HG03159 (cell line): ENCODE measurements at regions not wholly inside any gene's neighbourhood (a gene's known extent, or its start where the extent isn't known, plus 50 kb on each side); places are given as distances from the start of the nearest gene placed in this dataset.
"Not testable (repeated sequence)": the region's sequence is repeated elsewhere in the genome, so short reads cannot be mapped to it uniquely, and the experiment has no call there.

ENCODE experiments used
- ATAC-seq: cut with Tn5 transposase; IDR thresholded peaks from one replicate; pipeline ENCODE4 v1.9.1; 2021; ENCODE audit warnings: mild to moderate bottlenecking, moderate library complexity; ENCODE audit not compliant: unreplicated experiment

DNA sequence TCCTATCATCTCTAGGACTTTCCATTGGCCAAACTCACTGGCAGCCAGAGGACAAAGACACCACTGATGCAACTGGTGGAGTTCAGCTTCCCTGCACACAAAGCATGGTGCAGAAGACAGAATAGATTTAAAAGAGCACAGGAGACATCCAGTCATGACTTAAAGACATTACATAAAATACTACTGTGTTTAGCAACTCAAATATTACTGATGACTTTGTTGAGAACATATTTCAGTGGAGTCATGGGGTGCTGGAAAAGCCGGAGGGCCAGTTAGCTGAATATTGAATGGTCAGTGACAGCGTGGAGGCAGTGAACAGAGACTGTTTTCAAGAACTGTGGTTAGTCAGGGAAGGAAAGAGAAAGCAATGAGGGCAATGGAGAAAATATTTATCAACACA, 296.3 kb upstream of the NRP1 start:
- no peak for ATAC-seq

DNA sequence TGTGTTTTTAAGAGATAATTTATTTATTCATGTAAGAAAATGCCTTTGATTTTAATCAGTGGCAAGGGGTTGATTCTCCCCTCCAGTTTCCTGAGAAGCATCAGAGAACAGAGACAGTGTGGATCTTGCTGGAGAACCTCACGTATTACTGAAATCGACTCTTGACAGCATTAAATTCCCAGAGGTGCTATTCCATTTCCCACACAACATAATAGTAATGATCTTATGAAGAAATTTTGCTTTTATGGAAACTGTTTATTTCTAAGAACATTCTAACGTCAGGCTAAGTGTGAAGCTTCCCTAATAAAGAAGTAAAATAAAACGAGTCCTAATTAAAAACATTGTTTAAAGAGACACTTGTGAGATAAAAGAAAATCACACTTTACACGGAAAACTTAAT, 293.1 kb upstream of the NRP1 start:
- ATAC-seq, result no peak

DNA sequence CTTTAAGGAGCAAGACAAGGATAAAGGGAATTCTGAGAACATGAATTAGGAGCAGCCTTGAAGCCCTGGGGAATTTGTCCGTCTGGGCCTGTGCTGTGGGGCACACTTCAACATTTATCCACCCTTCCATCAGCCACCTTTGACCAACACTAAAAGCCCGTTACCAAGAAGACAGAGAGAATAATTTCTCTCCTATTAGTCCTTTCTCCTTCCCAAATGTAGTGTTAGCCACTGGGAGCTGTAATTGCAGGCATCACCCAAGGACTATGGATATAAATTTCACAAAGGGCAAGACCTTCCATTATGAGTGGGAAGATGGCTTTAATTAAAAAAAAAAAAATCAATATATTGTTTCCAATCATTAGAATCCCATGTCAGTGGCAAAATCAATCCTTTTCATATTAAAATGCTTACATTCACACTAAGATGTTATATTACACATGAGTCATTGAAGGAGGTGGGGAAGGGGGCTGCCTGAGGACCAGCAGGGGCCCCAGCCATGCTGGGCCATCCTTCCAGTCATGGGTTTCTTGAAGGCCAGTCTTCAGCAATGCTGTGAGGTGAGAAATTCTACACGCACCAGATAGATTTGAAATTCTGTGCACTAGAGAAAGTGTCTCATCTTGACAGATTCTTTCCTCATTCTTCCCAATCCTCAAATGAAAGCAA, 292.5 kb upstream of the NRP1 start:
- ATAC-seq, result no peak

DNA sequence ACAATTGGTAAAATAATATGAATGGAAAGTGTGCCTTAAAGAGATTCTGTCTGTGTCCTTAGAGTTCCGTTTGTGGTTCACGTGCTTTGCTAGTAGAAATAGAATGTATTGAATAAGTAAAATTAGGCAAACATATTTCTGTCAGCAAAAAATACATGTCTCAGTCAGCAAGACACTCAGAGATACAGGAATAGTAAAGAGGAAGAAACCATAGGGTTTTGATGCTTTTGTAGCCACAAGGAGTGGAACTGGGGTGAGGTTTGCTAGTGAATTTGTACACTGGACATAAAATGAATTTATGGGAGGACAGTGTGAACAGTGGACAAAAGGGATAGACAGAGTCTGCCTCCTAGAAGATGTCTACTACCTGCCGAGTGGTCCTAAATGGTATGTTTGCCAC, 289.2 kb upstream of the NRP1 start:
- no peak for ATAC-seq

DNA sequence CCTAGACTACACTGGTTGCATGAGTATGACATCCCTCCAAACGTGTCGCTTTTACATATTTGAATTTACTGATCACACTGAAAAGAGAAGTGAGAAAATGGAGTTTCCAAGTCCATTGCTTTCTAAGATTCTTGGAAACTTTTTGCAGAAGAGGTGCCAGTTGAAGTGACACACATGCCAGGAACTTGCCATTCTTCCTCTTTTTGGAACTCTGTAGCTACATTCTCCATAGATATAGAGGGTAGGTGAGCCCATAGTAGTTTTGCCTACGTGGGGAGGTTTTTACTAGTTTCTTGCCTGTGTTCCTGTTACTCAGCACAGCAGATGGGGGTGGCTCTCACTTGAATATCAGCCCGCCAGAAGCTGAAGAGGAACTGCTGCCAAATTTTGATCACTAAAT, 286.6 kb upstream of the NRP1 start:
- ATAC-seq, result no peak

DNA sequence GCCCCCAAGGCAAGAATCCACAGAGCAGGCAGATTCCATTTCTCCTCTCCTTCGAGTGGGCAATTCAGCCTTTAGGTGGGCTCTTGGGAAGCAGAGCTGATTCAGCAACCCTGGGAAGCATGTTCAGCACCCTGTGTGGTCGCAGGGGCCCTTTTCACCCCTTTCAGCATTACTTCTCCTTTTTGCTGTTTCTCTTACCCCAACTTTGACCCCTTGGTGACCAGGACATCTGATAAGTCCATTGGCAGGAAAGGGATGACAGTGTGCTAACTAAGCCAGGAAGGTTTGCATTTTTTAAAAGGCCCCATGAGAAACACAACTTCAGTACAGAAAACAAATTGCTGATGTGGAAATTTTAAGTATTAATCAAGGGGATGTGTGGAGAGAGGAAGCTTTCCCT, 283.7 kb upstream of the NRP1 start:
- ATAC-seq, result no peak

DNA sequence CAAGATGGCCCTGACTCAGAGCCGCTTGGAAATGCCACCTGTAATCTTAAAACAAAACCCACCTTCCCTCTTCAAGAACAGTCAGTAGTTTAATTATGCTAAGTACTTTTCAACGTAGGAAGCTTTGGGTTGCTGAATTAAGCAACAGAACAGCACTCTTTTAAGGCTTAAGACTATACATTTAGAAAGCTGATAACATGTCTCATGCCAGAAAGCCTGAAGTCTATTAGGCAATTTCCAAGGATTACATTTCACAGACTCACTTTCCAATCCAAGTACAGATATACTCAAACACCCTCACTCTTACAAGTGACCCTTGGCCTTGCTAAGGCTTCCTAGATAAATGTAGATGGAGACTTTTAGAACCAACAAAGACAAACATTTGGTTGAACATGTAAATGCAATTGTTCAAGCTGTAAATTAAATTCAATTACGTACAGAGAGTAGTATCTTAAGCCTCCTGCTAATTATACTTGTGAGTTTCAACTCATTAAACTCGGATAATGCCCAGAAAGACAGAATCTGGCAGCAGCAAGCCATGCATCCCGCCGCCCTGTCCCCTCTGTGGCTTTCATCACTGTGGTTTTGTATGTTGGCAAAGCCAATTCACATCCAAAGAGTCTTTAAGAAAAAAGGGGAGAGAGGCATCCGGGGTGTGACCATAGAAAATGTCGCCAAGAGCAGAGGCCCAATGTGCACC, 283.1 kb upstream of the NRP1 start:
- no peak for ATAC-seq

DNA sequence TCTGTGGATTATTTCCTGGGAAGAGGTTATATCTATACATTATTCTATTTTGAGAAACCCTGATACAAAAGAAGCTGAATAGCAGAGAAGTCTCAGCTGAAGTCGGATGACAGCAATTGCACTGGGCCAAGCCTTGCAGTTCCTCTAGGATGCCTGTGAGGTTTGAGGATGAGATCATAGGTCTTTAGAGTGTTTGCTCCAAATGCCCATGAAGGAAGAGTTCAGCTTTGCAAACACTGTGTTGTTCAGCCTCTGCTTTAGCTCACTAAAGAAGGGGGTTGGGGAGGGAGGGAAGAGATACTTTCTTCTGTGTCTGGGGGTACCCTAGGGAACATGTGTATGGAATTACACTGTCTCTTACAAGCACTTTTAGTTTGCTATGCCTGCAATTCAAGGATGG, 282.5 kb upstream of the NRP1 start:
- no peak for ATAC-seq

DNA sequence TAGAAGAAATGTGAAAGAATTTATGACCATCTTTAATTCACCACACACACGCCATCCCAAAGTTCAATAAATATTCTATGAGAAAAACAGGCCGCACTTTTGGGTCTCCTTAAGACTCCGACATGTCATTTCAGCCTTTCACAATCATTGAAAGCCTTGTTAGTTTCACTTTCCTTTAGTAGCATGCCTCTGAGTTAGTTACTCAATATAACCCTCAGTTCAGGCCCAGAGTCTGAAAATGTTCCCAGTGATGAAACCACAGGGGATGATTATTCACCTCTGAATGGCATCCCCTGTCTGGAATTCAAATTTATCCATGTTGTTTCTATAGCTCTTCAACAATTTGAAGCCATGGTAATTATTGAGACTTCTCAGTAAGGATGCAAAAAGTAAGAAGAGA, 278.1 kb upstream of the NRP1 start:
- no peak for ATAC-seq

DNA sequence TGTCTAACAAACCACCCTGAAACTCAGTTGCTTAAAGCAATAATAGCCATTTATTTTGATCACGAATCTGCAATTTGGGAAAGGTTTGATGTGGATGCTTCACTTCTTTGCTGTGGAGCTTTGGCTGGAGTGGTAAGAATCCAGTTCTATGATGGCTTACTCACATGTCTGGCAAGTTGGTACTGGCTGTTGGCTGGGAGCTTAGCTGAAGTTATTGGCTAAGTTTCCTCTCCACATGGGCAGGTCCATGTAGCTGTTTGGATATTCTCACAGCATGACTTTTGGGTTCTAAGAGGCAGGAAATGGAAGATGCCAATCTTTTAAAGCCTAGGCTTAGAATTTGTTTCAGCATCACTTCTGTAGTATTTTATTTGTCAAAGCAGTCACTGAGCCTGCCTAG, 277.6 kb upstream of the NRP1 start:
- no peak for ATAC-seq

DNA sequence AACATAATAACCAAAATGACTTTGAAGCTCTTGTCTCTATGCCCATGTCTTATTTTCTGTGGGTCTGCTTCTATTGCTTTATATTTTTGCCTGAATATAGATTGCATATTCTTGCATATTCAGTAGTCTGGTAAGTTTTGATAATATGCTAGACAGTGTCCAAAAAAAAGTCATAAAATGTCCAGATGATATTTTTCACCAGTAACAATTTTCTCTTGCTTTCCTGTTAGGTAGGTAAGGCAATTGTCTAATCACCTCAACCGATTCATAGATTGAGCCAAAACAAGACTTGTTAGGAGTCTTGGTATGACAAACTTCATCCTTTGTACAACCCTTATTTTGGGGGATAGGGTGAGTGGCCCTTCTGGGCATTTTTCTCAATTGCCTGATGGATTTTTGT, 277.0 kb upstream of the NRP1 start:
- ATAC-seq, result no peak

DNA sequence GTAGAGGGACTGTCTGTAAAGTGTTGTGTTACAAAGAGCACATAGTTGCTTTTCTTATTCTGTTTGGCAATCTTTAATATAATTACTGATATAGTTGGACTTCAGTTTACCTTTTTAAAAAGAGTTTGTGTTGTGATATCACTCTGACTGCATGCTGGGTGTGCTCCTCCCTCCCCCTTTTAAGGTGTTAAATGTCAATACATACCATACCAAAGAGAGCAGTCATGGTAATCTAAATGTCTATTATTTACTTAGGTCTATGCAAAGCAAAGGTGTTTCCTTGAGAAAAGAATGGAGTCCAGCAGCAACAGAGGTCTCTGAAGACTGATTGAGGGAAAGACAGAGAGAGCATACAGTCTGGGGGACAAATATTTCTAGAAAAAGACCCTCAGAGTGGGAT, 275.1 kb upstream of the NRP1 start:
- no peak for ATAC-seq

DNA sequence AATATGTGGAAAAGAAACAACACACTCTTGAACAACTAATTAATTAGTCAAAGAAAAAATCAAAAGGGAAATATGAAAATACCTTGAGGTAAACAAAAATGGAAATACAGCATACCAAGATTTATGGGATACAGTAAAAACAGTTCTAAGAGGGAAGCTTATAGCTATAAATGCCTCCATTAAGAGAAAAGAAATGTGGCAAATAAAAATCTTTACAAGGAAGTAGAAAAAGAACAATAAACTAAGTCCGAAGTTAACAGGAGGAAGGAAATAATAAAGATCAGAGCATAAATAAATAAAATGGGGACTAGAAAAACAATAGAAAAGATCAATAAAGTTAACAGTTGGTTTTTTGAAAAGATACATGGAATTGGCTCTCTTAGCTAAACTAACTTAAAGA, 267.8 kb upstream of the NRP1 start:
- no peak for ATAC-seq

DNA sequence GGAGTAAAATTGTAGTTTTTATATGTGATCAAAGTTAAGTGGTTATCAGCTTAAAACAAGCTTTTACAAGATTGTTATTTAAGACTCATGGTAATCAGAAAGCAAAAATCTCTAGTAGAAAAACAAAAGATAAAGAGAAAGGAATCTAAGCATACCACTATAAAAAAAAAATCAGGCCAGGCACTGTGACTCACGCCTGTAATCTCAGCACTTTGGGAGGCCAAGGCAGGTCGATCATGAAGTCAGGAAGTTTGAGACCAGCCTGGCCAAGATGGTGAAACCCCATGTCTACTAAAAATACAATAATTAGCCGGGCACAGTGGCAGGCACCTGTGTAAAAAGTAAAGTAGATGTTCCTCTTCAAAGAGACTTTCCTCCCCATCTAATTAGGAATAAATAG, 265.9 kb upstream of the NRP1 start:
- ATAC-seq, result no peak

DNA sequence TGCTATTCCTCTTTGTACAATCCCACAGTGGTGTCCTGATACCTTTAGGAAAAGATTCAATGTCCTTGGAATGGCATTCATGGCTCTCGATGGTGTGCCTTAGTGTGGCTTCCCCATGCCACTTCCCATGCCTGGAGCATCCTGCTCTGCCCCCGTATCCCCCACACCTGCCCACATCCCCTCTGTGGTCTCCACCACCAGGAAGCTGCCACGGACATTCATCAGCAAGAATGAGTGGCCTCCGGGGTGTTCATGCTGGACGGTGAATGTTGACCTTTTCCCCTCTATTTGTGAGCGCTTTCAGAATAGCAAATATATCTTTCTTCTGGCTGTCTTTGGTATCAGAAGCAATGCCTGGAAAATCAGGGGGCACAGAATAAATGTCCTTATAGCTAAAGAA, 262.0 kb upstream of the NRP1 start:
- ATAC-seq, result no peak

DNA sequence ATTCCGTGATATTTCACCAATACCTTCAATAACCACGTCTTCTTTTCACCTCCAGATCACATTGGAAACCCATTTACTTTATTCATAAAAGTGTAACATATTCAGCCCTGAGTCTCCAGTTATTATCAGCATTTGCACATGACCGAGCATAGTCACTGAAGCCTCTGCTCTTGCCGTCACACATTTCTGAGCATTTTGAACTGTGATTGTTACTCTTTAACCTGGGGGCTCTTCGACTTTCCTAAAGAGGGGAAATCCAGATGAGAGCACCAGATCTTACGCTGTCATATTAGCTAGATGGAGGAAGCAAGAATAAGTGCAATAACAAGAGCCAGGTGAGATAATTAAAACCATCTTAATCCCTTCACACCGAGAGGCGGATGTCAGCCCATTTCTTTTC, 260.0 kb upstream of the NRP1 start:
- no peak for ATAC-seq

DNA sequence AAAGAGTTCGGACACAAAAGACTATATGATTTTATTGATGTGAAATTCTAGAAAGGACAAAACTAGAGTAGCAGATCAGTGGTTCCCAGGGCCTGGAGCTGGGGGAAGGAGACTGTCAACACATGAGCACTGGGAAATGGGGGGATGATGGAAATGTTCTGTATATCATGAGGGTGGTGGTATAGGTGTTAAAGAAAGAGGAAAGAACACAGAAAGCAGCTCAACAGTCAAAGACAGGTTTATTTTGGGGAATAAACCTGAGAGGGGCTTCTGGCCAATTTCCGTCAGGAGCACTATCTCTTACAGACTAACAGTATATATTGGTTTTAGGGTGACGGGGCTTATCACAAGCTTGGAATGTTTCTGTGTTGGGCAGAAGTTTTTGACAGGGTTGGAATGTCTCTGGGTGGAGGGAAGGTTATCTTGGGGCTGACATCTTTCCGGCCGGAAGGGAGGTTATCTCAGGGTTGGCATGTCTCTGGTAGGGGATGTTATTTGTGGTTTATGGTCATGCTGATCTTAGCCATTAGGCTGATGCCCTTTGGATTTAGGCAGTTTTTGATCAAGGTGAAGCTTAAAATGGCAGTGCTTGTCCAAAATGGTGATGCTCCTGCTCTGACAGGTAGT, 254.6 kb upstream of the NRP1 start:
- ATAC-seq, result no peak

DNA sequence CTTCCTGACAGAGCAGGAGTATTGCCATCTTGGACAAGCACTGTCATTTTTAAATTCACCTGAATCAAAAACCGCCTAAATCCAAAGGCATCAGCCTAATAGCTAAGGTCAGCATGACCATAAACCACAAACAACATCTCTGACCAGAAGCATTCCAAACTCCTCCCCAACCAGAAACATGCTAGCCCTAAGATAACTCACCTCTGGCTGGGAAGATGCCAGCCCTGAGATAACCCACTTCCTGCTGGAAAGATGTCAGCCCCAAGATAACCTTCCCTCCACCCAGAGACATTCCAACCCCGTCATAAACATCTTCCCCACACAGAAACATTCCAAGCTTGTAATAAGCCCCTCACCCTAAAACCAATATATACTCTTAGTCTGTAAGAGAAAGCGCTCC, 250.1 kb upstream of the NRP1 start:
- ATAC-seq, result not testable (repeated sequence)

DNA sequence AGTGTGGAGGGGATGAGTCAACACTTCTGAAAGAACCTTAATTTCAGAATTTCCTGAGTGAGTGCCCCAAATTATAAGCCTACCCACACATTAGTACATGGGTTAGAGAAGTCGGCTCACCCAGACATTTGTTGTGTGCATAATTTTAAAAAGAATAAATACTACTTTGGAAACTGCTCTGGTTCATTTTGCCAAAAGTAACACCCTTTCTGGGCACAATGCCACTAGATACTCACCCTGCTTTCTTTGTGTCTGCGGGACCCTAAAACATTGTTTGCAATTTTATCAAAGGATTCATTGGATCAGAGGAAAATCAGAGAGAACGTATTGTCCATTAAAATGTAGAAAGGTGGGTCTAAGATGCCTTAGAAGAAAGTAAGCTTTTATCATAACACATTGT, 245.5 kb upstream of the NRP1 start:
- no peak for ATAC-seq

DNA sequence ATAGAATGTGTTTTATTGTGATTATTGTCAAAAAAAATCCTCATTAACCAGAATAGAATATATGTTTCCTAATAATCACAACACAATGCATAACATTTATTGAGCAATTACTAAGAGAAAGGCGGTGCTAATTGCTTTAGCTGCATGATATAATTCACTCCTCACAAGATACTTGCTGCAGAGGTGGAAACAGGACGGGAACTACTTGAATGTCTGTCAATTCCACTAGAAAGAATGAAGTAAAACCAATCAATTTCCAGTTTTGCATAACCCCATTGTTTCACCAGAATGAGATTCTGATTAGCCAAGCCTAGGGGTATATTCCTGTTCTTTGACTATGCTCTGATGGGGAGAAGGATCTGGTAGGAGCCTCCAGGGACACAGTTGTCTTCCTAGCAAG, 239.1 kb upstream of the NRP1 start:
- ATAC-seq, result no peak

DNA sequence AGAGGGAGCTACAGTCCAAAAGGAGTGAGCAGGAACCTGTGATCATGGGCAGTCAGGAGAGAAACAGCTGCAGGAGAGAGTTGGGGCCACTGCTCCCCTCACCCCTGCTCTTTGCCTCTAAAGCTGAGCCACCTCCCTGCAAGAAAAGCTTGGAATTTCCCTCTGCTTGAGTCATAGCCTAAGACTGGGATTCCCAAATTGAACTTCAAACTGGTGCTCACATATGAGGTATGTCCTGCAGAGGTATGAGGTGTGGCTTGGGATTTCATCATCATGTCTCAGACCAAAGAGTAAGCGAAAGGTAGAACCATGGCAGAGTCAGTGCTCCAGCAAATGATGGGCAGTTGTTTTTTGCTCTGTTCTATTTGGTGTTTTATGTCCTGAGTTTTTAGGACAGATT, 237.1 kb upstream of the NRP1 start:
- no peak for ATAC-seq

DNA sequence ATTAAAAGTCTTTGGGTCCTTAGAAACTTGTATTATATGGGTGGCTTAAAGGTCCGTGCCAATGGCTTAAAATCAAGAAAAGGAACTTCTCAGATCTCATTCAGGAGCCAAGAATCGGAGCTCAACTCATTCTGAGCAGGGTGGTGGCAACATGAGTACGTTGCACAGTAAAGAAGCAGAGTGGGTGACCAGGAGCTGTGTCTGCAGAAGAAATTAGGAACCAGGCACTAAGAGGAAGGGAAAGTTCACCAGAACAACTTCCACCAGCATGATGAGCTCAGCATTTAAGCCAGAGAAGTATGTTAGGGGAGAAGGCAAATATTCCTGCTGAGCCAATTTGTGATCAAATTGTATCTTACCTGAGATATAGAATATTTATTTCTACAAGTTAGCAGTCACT, 236.0 kb upstream of the NRP1 start:
- no peak for ATAC-seq

DNA sequence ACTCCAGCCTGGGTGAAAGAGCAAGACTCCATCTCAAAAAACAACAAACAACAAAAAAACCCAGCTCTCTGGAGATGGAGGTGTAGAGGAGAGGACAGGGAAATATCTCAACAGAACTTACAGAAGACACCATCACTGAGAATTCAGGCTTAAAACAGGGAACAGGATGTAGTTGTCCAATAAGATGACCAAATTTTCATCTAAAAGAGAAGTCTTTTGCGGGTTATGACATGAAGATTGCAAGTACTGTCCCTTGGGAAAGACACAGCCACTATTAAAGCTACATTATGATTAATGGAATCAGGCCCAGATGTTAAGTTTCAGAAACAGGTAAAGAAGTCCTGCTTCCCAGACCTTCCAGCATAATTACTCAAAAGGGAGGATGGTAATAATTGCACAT, 235.2 kb upstream of the NRP1 start:
- ATAC-seq, result no peak
